Astrocyte (in vitro differentiated cells and primary cell): ENCODE measurements at regions not wholly inside any gene's neighbourhood (a gene's known extent, or its start where the extent isn't known, plus 50 kb on each side); places are given as distances from the start of the nearest gene placed in this dataset.

Experiments used
- CTCF ChIP-seq: IDR thresholded peaks from 2 replicates; pipeline ENCODE4 v1.5.1; 2011; ENCODE audit warnings: low read depth, mild to moderate bottlenecking, inconsistent platforms, low read length, moderate library complexity; ENCODE audit not compliant: insufficient read depth
- EZH2 ChIP-seq: IDR thresholded peaks from 2 replicates; pipeline ENCODE4 v1.6.1; 2012; ENCODE audit warnings: mild to moderate bottlenecking, low read length, inconsistent platforms; ENCODE audit not compliant: insufficient read depth

GRCh38 chr13:106095406-106095805 lies 440.1 kb downstream of the EFNB2 start:
- no peak for TF ChIP-seq CTCF
- no peak for TF ChIP-seq EZH2
